HG02623 (cell line): ENCODE measurements at regions not wholly inside any gene's neighbourhood (a gene's known extent, or its start where the extent isn't known, plus 50 kb on each side); places are given as distances from the start of the nearest gene placed in this dataset.

ENCODE experiments used
- ATAC-seq: cut with Tn5 transposase; IDR thresholded peaks from one replicate; pipeline ENCODE4 v1.9.1; 2021; ENCODE audit warnings: moderate library complexity; ENCODE audit not compliant: unreplicated experiment

DNA sequence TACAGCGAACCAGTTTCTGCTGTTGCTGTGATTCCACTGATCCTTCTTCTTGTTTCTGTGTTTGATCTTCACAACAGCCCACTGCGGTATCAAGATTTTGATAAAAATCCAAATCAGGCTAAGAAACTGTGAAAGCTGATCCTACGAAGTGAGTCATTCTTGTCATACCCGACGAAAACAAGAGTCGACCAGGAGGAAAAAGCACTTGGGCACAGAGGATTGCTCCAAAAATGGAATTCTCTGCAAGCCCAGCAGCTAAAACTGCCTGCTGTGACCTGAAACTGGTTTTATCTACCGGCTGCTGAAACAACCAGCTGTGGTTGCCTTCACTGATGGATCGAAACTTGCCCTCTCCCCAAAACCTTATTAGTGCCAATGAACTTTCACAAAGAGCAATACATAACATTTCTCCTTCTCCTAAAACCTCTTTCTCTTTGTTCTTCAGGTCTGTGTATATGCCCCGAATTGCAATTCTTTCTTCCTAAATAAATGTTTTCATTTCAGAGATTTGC lies 607.0 kb upstream of the PRKX start:
- no peak for ATAC-seq

GRCh38 chrX:4315891-4316290 lies 602.4 kb upstream of the PRKX start:
- ATAC-seq: no peak

- no peak for ATAC-seq
These were observed 601.1 kb upstream of the PRKX start for GRCh38 chrX:4314586-4314985.

- ATAC-seq: no peak
These were observed 563.7 kb upstream of the PRKX start for GRCh38 chrX:4277122-4277521.

DNA sequence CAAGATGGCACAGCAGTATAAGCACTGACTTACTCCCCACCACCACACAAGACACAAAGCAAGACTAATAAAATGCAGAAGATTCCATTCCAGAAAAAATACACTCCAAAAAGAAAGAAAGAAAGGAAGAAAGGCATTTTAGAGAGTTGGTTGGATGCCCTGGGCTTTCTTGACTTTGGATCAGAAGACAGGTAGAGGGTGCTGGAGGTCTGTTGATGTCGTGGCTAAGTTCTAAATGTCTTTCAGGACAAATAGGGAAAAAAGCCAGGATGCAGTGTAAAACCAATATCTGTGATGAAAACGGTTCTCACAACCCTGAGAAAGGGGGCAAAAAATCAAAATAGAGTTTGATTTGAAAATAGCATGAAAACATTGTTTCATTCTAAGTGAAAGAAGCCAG lies 555.2 kb upstream of the PRKX start:
- ATAC-seq: no peak

GRCh38 chrX:4265036-4265435 lies 551.6 kb upstream of the PRKX start:
- ATAC-seq: no peak

DNA sequence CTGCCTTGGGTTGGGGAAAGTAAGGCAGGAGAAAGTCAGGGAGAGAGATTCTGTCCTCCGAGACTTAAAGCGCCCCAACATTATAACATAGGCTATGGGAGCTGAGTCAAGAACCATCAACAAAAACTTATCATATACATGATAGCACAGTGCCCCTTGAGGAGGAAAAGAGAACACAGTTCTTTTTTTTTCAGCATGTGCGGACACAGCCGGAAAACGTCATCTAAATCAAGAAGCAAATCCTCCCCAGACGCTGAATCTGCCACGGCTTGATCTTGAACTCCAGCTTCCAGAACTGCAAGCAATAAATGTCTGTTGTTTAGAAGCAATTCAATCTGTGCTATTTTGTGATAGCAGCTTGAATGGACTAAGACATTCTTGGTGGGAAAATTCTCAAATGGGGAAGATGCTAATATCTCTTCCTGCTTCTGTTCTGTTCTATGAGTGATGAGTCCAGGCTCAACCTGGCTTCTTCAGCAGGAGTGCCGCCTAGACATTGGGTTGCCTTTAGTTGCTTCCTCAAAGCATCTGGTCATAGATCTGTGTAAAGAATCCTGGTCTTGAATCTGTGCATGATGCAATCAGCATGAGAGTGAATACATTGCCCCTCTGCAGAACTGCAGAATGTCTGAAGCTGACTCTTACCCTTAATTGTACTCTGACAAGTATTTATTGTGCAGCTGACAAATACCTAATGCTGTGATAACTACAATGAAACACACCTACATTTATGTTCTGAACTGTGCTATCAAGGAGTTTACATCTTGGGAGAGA lies 549.8 kb upstream of the PRKX start:
- ATAC-seq: no peak

DNA sequence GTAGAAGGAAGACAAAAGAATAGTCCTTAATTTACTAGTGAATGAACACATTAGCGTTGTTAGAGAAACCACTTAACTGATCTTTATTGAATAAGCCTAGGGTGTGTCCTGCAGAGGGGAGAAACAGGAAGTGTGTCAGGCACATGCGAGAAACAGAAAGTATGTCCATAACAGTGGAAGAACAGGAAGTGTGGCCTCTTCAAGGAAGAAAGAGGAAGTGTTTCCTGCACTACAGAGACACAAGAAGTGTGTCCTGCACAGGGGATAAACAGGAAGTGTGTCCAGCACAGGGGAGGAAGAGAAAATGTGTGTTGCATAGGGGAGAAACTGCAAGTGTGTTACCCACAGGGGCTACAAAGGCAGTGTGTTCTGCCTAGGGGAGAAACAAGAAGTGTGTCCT lies 539.6 kb upstream of the PRKX start:
- no peak for ATAC-seq

DNA sequence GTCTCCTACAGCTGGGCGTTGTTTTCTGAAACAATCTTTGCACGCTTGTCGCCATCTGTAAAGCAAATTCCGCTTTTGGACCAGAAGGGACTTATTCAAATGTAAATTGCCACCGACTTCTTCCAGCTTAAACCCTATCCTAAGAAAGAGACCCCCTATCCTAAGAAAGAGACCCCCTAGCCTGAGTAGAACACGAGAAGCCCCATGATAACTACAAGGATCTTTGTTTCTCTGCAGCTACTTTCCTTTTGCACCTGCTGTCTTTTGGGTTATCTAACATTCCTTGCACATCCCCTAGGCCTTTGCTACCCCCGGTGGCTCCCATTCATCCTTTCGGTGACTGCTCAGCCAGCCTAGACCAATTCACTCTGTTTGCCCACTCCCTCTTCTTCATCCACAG lies 536.0 kb upstream of the PRKX start:
- no peak for ATAC-seq

DNA sequence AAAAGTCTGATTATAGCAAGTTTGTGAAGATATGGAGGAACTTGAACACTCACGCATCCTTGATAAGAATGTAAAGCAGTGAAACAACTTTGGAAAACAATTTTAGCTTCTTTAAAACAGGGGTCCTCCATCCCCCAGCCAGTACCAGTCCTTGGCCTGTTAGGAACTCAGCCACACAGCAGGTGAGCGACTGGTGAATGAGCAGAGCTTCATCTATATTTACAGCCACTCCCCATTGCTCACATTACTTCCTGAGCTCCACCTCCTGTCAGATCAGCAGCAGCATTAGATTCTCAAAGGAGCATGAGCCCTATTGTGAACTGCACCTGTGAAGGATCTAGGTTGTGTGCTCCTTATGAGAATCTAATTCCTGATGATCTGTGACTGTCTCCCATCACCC lies 530.3 kb upstream of the PRKX start:
- ATAC-seq: no peak

GRCh38 chrX:4240541-4241194 lies 527.2 kb upstream of the PRKX start:
- ATAC-seq: no peak

DNA sequence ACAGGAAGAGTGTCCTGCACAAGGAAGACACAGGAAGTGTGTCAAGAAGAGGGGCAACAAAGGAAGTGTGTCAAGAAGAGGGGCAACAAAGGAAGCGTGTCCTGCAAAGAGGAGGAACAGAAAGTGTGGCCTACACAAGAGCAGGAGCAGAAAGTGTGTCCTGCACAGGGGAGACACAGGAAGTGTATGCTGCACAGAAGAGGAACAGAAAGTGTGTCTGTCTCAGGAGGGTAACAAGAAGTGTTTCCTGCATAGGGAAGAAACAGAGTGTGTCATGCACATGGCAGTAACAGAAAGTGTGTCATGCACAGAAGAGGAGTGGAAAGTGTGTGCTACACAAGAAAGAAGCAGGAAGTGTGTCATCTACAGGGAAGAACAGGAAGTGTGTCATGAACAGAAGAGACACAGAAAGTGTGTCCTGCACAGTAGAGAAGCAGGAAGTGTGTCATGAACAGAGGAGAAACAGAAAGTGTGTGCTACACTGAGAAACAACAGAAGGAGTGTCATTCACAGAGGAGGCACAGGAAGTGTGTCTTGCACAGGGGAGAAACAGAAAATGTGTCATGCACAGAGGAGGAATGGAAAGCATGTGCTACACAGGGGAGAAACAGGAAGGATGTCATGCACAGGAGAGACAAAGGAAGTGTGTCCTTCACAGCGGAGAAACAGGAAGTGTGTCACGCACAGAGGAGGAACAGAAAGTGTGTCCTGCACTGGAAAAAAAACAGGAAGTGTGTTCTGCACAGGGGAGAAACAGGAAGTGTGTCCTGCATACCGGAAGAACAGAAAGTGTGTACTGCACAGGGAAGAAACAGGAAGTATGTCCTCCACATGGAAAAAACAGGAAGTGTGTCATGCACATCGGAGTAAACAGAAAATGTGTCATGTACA lies 526.4 kb upstream of the PRKX start:
- ATAC-seq: no peak

DNA sequence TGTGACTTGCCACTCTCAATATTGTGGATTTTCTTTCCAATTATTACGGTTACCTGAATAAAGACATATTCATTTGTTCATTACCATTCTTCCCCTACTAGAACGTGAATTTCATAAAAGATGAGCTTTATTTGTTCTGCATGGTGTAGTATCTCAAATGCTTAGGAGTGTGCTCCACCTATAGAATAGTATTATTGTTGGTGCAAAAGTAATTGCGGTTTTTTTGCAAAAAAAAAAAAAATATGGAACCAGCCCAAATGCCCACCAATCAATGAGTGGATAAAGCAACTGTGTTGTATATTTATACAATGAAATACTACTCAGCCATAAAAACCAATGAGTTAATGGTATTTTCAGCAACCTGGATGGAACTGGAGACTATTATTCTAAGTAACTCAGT lies 525.5 kb upstream of the PRKX start:
- ATAC-seq: no peak

DNA sequence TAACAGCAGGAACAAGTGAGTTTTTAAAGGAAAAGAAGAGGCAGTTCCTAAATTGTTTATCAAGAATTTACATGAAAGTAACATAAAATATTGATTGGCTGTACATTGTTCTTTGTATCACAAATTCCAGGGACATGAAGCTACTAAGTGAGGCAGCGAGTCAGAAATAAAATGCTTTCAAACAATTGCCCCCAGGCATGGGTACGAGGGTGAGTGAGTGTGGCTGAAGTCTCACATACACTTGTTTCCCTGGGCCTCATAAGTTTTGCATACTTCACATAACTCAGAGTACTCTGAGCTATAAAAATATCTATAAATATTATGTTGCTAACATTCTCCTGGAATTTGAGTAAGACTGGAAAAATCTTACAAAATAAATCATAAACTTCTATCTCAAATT lies 511.6 kb upstream of the PRKX start:
- no peak for ATAC-seq

DNA sequence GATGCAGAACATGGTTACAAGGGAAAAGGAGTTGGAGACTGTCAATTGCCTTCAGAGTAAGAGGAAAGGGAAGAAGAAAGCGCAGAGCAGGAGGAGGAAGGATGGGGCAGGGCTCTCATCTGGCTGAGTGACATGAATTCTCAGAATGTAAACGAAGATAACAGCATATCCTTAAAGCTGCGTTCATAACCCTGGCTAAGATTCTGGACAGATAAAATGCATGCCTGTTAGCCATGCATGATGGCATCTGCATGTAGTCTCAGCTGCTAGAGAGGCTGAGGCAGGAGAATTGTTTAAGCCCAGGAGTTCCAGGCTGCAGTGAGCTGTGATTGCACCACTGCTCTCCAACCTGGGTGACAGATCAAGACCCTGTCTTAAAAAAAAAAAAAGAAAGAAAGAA lies 493.5 kb upstream of the PRKX start:
- ATAC-seq: no peak

DNA sequence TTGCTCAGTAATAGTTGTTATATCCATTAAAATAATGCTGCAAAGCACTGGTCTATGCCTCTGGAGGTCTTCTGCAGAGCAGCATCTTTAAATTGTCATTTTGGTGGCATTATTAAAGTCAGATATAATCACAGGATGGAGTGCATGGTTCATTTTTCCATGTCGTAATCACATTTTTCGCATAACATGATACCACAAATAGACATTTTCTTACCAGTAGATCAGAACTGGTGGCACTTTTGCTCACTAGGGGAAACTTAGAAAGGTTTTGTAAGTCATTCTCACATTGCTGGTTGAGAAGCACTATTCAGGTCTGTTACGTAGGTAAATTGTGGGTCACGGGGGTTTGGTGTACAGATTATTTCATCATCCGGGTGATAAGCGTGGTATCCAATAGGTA lies 484.5 kb upstream of the PRKX start:
- no peak for ATAC-seq

GRCh38 chrX:4193500-4194155 lies 480.2 kb upstream of the PRKX start:
- no peak for ATAC-seq

GRCh38 chrX:4186331-4186730 lies 472.9 kb upstream of the PRKX start:
- no peak for ATAC-seq

- no peak for ATAC-seq
These were observed 471.6 kb upstream of the PRKX start for GRCh38 chrX:4185086-4185485.

DNA sequence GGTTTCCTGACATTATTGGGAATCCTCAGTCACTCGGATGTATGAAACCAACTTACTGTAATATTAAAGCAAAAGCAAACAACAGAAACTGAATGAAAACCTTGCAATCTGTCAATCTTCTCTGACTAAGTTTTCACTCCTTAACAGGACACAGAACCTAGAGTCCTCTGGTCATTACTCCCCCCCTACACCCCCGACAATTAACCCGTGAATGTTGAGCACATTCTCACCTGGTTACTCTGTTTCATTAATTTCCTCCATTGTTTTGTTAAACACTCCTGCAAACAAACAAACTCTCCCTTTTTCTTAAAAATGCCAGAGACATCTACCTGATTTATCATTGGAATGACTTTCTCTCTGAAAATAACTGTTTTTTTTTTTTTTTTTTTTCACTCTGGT lies 469.0 kb upstream of the PRKX start:
- no peak for ATAC-seq

DNA sequence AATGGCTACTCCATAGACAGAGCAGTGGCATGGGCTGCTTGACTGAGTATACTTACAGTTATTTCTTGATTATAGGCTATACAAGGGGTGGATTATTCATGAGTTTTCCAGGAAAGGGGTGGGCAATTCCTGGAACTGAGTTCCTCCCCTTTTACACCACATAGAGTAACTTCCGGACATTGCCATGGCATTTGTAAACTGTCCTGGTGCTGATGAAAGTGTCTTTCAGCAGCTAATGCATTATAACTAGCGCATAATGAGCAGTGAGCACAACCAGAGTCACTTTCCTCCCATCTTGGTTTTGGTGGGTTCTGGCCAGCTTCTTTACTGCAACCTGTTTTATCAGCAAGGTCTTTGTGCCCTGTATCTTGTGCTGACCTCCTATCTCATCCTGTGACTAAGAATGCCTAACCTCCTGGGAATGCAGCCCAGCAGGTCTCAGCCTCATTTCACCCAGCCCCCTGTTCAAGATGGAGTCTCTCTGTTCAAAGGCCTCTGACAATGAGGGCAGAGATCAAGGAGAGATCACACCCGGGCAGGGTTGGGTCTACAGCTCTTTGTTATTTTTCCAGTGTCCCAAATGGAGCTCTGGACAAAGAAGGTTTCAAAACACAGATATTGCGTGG lies 468.4 kb upstream of the PRKX start:
- no peak for ATAC-seq
